GM23338 (cell line): ENCODE measurements at regions not wholly inside any gene's neighbourhood (a gene's known extent, or its start where the extent isn't known, plus 50 kb on each side); places are given as distances from the start of the nearest gene placed in this dataset.

Experiments
- ATAC-seq: fragments of 200-7000 bp; cut with Tn5 transposase; 3 replicates; pipeline ENCODE4 v1.9.1; 2020
- DNase-seq: peaks from one replicate; pipeline ENCODE4 v3.0.0-alpha.2; 2015; ENCODE audit warnings: low spot score
- H2AFZ ChIP-seq: fragments of 200-600 bp; sonication (generic); 2 replicates; pipeline ENCODE4 v1.8.0; 2016; ENCODE audit warnings: antibody characterized with exemption, mild to moderate bottlenecking, moderate library complexity
- H3F3A ChIP-seq: fragments of 200-600 bp; sonication (generic); replicated peaks from 2 replicates; pipeline ENCODE4 v1.8.0; 2017; ENCODE audit warnings: antibody characterized with exemption, mixed run types, low read depth
- H3K27ac ChIP-seq: fragments of 200-600 bp; sonication (generic); 2 replicates; pipeline ENCODE4 v1.6.1; 2016; ENCODE audit warnings: low read depth
- H3K27me3 ChIP-seq: fragments of 200-600 bp; sonication (generic); 2 replicates; pipeline ENCODE4 v1.8.0; 2016; ENCODE audit warnings: mild to moderate bottlenecking, mixed run types, moderate library complexity; ENCODE audit not compliant: insufficient read depth
- H3K36me3 ChIP-seq: fragments of 200-600 bp; sonication (generic); 2 replicates; pipeline ENCODE4 v1.8.0; 2016; ENCODE audit warnings: mild to moderate bottlenecking; ENCODE audit not compliant: insufficient read depth
- H3K4me1 ChIP-seq: fragments of 200-600 bp; sonication (generic); 2 replicates; pipeline ENCODE4 v1.8.0; 2016; ENCODE audit warnings: mild to moderate bottlenecking, moderate library complexity; ENCODE audit not compliant: insufficient read depth
- H3K4me2 ChIP-seq: fragments of 200-600 bp; sonication (generic); 2 replicates; pipeline ENCODE4 v1.7.1; 2017; ENCODE audit warnings: mixed run types
- H3K4me3 ChIP-seq: fragments of 200-600 bp; sonication (generic); 2 replicates; pipeline ENCODE4 v1.6.1; 2016; ENCODE audit warnings: mixed run types
- H3K79me2 ChIP-seq: fragments of 200-600 bp; sonication (generic); replicated peaks from 2 replicates; pipeline ENCODE4 v1.8.0; 2017; ENCODE audit warnings: mild to moderate bottlenecking; ENCODE audit not compliant: insufficient read depth
- H3K9me2 ChIP-seq: fragments of 200-600 bp; sonication (generic); 2 replicates; pipeline ENCODE4 v1.8.0; 2017; ENCODE audit not compliant: insufficient read depth
- H4K20me1 ChIP-seq: fragments of 200-600 bp; sonication (generic); replicated peaks from 2 replicates; pipeline ENCODE4 v1.8.0; 2017; ENCODE audit warnings: mild to moderate bottlenecking; ENCODE audit not compliant: insufficient read depth
- H3K27ac Mint-ChIP-seq: 2 replicates; pipeline ENCODE4 v1.8.0; 2020; ENCODE audit warnings: inconsistent platforms, mild to moderate bottlenecking, moderate library complexity, mixed read lengths
- H3K27me3 Mint-ChIP-seq: 3 replicates; pipeline ENCODE4 v1.8.0; 2022; ENCODE audit warnings: low read depth, mild to moderate bottlenecking, moderate library complexity, mixed read lengths, inconsistent platforms; ENCODE audit not compliant: insufficient read depth, poor library complexity
- H3K36me3 Mint-ChIP-seq: 3 replicates; pipeline ENCODE4 v1.8.0; 2021; ENCODE audit warnings: low read depth, mild to moderate bottlenecking, inconsistent platforms, moderate library complexity, mixed read lengths
- H3K4me1 Mint-ChIP-seq: 3 replicates; pipeline ENCODE4 v1.8.0; 2020; ENCODE audit warnings: mild to moderate bottlenecking, inconsistent platforms, mixed read lengths
- H3K4me3 Mint-ChIP-seq: 3 replicates; pipeline ENCODE4 v1.8.0; 2021; ENCODE audit warnings: moderate library complexity, mild to moderate bottlenecking, inconsistent platforms, mixed read lengths
- H3K9me3 Mint-ChIP-seq: 3 replicates; pipeline ENCODE4 v1.8.0; 2020; ENCODE audit warnings: moderate library complexity, mild to moderate bottlenecking, inconsistent platforms, mixed read lengths
- CTCF ChIP-seq, 2 experiments: fragments of 200-600 bp in 1 of 2; sonication (generic) in 1 of 2; conservative IDR thresholded peaks; 2 replicates each; pipeline versions ENCODE4 v1.5.1 to v1.6.1; 2016 to 2017; ENCODE audit warnings: antibody characterized with exemption in 2 of 2, low read depth in 2 of 2, mild to moderate bottlenecking in 2 of 2, moderate library complexity in 1 of 2
- EZH2 ChIP-seq: fragments of 200-600 bp; sonication (generic); IDR thresholded peaks from one replicate; pipeline ENCODE4 v1.8.0; 2017; ENCODE audit warnings: antibody characterized with exemption, mild to moderate bottlenecking, low read depth; ENCODE audit not compliant: unreplicated experiment
- NANOG ChIP-seq: IDR thresholded peaks from 2 replicates; pipeline ENCODE4 v1.6.1; 2016; ENCODE audit warnings: antibody characterized with exemption, borderline replicate concordance
- POLR2AphosphoS5 ChIP-seq: IDR thresholded peaks from 2 replicates; pipeline ENCODE4 v1.6.1; 2016; ENCODE audit warnings: antibody characterized with exemption, low read depth
- REST ChIP-seq: IDR thresholded peaks from one replicate; pipeline ENCODE4 v1.6.1; 2018; ENCODE audit warnings: antibody characterized with exemption; ENCODE audit not compliant: unreplicated experiment
- ZNF331 ChIP-seq: fragments of 250-450 bp; sonication (Bioruptor Pico); IDR thresholded peaks from 2 replicates; pipeline ENCODE4 v1.5.0; 2020; ENCODE audit warnings: low read depth, mild to moderate bottlenecking, moderate library complexity
- TF ChIP-seq, protein P1 (sequence below): IDR thresholded peaks from 2 replicates; pipeline ENCODE4 v1.6.1; 2016; ENCODE audit warnings: antibody characterized with exemption

- TF ChIP-seq NANOG: no peak
- no peak for TF ChIP-seq POLR2AphosphoS5
Measured at GRCh38 chr14:44804391-44804790, 157.4 kb downstream of the KLHL28 start (continued).

DNA sequence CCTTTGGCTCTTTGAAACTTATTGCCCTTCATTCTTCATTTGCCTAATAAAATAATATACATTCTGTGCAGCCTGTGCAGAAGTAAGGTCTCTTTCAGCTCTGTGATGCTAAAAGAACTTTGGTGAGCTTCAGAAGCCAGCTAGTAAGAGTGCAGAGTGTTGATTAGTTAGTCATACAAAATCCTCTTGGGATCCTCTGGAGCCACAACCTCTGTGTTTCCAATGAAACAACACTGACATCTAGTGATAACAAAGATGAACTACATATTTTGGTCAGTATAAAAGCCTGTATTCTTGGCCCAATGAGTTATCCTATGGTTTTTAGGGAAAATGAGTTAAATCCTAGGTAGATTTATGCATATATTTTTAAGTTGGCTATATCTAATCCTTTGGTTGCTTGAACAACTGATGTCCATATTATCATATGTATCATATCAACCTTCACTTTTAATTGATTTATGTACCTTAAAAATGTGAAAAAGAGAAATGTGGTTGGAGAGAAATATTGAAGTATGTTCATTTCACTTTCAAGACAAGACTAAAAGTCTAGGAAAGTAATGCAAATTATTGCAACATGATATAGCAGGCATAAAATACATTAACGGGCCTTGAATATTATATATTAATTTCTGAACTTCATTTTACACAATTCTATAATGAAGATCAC lies 158.4 kb downstream of the KLHL28 start:
- peaks cover 9% of the 10 kb centered on the region for H3K9me3 Mint-ChIP-seq
- peak; percentile 97 for ATAC-seq

More for the DNA sequence above, 158.4 kb downstream of the KLHL28 start:
- H3K27ac Mint-ChIP-seq: no peak overlapping the region
- Histone ChIP-seq H3F3A (no peaks in the 10 kb centered on the region), H3K4me3 (no peak overlapping the region), H4K20me1 (no peaks in the 10 kb centered on the region), H3K36me3 (no peaks in the 10 kb centered on the region), H3K4me2 (no peak overlapping the region), H3K27me3 (no peaks in the 10 kb centered on the region), H3K79me2 (no peaks in the 10 kb centered on the region), H3K27ac (no peak overlapping the region), H3K9me2 (no peaks in the 10 kb centered on the region), H2AFZ (no peak overlapping the region), H3K4me1 (no peaks in the 10 kb centered on the region)
- no peak for TF ChIP-seq EZH2
- no peak for TF ChIP-seq POLR2AphosphoS5
- no peak for TF ChIP-seq REST
- TF ChIP-seq ZNF331 (CRISPR knock-in tag): no peak
- TF ChIP-seq, protein P1, sequence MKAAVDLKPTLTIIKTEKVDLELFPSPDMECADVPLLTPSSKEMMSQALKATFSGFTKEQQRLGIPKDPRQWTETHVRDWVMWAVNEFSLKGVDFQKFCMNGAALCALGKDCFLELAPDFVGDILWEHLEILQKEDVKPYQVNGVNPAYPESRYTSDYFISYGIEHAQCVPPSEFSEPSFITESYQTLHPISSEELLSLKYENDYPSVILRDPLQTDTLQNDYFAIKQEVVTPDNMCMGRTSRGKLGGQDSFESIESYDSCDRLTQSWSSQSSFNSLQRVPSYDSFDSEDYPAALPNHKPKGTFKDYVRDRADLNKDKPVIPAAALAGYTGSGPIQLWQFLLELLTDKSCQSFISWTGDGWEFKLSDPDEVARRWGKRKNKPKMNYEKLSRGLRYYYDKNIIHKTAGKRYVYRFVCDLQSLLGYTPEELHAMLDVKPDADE: no peak
- peak; percentile 74 to 85 for TF ChIP-seq CTCF (conservative IDR thresholded peaks at IDR 0.05; ENCODE audit: low read depth in 2 of 2)
- H3K4me3 Mint-ChIP-seq: no peak overlapping the region
- peaks cover 4% of the 10 kb centered on the region; the same call in 2 of the 3 replicates for H3K4me1 Mint-ChIP-seq
- peak; percentile 76 for DNase-seq
- no peaks in the 10 kb centered on the region for H3K27me3 Mint-ChIP-seq
- H3K36me3 Mint-ChIP-seq: 0 out of 3 replicates have a peak, but pooled peaks cover 3% of the 10 kb centered on the region
